GM18951 (cell line): ENCODE measurements at regions not wholly inside any gene's neighbourhood (a gene's known extent, or its start where the extent isn't known, plus 50 kb on each side); places are given as distances from the start of the nearest gene placed in this dataset.

Experiments used
- POLR2A ChIP-seq: IDR thresholded peaks from 4 replicates; pipeline ENCODE4 v1.6.1; 2011; ENCODE audit warnings: mild to moderate bottlenecking; ENCODE audit not compliant: insufficient read length, insufficient read depth; ENCODE audit errors: extremely low read depth
- in situ Hi-C: fragments of 300-500 bp; cut with MboI; formaldehyde crosslinking; loops from one replicate; pipeline ENCODE4 v1.12.0; 2022; ENCODE audit warnings: low sequenced_read_pairs, mixed read lengths, inconsistent platforms; ENCODE audit not compliant: unreplicated experiment

DNA sequence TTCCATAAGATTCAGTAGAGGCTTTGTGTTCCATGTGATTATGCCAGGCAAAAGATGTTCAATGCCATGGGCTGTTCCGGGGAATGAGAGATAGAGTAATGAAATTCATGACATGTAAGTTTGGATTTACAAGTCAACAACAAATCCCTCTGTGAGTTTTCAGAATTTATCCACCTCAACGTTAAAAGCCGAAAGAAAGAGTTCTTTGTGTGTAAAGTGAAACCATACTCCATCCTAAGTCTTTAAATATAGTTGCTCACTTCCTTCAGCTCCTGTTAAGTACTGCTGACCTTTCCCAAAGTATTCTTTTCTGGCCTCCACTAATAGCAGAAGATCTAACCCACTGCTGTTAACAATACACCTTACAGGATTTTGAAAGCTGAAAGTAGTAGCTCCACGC, 190.0 kb downstream of the TMX1 start:
- no peak for TF ChIP-seq POLR2A
- in situ Hi-C loops: no loop called here

DNA sequence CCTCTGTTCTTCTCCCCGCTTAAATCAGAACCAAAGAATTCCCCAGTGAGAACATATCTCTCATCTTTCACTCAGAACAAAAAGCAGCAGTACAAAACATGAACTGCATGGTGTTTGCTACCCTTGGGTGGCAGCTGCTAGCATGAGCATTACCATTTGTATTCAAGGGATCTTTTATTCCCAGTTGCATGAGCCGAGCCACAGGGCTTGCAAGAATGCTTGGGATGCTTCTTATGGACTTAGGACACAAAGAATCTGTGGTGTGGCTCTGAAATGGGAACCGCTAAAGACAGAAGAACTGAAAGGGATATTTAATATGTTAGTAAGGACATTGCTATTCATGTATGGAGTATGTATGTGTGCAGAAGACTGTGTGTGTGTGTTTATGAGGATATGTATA, 190.6 kb downstream of the TMX1 start:
- in situ Hi-C loops: no loop called here

DNA sequence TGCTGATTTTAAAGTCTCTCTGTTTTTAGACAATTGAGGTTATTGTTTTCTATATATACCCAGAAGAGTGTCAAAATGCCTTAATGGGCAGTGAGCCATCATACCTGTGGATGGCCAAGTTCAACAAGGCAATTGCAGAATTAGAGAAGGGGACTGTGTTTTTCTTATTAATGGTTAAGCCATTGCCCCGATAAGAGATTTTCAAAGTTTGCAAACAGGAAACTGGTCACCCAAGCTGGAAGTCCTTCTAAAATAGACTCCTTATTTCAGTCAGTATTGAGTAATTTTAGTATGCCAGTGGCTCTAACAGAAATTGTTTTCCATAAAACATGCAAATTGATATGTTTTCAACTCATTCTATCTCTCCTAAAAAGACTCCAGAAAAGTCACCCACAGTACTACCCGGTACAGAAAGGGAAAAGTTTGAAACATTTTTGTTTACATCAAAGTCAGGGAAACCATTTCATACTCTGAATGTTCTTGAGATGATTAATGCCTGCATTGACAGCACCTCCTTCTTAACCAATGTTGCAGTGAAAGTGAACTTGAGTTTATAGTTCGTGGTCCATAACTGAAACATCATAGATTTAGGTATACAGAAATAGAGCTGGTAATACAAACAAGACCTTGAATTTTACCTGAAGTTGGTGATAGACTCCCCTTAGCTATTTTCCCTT, 191.1 kb downstream of the TMX1 start:
- in situ Hi-C loops: no loop called here
- TF ChIP-seq POLR2A: no peak

More for the DNA sequence above, 190.6 kb downstream of the TMX1 start:
- no peak for TF ChIP-seq POLR2A

DNA sequence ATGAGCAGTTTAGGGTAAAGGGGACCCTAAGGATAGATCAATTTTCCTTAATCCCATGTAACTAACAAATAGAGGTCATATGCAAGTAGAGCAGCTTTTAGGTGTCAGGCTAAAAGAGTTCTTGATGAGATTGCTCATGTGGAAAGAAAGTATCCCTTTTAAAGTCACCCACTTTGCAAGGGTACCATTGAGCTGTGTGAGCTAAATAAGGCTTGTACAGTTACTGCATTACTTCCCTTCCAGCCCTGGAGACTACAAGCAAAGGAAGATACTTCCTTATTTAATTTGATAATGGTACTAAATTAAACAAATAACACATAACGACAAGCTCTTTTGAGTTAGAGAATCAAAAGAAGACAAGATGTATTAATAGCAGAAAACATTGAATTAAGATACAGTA, 191.7 kb downstream of the TMX1 start:
- in situ Hi-C loops: no loop called here
- no peak for TF ChIP-seq POLR2A

DNA sequence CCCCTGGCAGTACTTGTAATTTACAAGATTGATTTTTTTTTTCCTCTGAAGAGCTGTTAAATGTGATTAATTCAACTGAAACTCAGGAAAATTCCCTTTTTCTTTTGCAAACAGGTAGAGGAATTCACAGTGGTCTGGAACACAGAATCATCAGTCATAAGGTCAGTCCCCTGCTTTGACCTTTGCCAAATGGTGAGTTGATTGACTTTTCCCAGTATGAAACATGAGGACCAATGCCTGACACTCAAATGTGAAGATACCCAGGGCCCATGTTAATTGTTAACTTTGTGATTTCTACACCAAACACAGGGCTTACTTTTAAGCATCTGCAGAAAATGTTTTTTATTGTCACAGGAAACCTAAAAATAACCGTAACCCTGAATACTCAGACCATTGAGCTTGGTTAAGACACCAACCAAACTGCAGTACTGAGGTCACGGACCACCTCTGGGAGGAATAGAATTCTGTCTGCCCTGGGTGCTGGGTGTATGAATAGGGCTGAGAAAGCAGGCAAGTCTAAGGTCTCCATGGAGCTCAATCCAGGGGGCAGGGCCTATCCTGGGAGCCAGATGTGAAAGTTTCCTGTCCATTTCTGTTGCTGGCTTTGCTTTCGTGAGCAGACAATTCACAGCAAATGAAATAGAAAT, 192.4 kb downstream of the TMX1 start:
- TF ChIP-seq POLR2A: no peak
- in situ Hi-C loops: no loop called here

DNA sequence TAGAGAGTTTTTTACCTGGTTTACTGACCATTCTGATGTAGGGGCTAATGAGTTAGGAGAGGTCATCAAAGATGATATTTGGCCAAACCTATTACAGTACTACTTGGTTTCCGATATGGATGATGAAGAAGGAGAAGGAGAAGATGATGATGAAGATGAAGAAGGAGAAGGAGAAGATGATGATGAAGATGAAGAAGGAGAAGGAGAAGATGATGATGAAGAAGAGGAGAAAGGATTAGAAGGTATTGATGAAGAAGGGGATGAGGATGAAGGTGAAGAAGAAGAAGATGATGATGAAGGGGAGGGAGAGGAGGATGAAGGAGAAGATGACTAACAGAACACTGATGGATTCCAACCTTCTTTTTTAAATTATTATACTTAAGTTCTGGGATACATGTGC, 196.6 kb downstream of the TMX1 start:
- in situ Hi-C loops: no loop called here
- no peak for TF ChIP-seq POLR2A

DNA sequence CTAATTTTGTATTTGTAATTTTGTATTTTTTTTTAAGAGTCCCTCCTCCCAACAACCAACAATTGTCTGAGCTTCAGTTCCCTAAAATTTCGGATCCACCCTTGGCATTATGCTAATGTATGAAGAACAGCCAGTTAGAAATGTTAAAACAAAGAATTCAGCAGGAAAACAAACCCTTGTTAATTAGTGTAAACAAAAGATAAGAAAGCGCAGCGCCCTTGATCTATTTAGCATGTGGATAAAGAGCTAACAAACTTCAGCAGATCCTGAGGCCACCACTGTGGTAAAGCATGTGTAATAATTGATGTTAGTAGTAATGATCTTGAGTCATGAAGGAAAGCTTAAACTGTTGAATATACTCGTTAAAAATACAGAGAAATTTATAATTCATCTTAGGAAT, 199.8 kb downstream of the TMX1 start:
- in situ Hi-C loops: no loop called here
- TF ChIP-seq POLR2A: no peak

DNA sequence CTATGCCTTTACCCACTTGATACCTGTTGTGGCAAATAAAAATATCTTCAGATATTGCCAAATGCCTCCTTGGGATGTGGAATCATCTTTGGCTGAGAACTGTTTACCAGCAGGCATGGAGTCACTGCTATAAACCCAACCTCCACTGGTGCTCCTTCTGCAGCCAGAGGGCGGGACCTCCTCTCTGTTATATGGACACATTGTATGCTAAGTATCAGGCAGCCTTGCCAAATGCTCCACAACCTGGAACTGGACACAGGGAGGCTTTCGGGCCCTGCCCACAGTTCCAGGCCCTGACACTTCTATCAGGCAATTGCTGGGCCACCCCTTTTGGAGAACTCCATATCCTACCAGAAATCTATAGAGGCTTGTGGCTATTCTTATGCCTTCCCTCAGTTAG, 201.0 kb downstream of the TMX1 start:
- no peak for TF ChIP-seq POLR2A
- in situ Hi-C loops: no loop called here

DNA sequence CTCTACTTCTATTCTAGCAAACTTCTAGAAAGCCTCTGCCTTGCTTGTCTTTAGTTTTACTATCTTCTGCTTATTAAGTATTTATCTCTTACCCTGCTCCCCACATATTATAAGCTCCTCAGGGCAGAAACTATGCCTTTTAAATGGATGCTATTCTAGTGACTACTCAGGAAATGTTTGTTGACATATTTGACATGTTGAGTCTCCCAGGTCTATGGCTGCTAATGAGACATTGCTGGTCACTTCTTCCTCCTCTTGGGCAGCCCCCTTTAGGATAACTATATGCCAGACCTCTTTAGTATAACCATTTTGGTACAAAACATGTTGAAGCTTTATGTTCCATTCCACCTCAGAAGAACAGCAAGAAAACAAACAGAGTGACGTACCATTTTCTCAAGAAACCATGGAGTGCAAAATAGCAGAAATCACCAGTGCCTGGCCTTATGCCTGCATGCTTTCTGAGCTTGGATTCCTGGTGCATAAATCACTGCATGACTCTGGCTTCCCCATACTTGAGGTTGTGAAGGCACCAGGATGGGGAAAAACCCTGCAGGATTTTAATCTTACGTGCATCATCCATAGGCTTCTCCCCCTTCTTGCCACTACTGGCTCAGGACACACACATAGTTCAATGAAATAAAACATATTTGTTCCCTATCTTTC, 202.6 kb downstream of the TMX1 start:
- in situ Hi-C loops: no loop called here

DNA sequence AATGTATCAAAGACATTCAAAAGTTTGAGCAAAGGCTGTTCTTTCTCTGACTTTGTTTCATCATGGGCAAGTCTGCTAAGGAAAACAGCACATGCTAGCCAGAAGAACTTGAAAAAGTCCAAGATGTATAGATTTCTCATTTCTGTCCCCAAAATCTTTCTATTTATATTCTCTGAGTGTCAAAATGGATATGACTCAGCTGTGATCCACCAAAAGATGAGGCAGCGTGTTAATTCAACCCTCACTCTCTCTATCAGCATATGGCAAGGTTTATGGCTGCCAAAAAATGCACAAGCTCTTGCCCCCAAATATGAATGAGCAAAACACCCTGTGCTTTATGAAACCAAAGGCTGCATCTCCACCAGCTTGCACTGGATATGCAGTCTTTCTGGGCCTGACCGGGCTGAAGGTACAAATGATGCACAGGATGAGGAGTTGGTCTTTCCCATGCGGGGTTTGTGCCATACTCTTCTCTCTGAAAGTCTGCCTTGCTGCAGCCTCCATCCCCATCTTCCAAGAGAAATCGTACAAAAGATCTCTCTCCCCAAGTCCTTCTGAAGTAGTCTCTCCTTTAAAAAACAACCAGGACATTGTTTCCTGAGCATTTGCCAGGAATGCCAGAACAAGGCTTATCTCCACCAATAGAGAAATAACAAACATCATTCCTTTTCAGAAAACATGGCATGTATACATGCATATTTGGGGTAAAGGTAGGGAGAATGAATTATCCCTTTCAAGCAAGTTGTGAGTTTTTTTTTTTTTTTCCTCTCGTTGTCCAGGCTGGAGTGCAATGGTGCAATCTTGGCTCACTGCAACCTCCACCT, 203.4 kb downstream of the TMX1 start:
- in situ Hi-C loops: no loop called here
- no peak for TF ChIP-seq POLR2A

More for the DNA sequence above, 202.6 kb downstream of the TMX1 start:
- TF ChIP-seq POLR2A: no peak

DNA sequence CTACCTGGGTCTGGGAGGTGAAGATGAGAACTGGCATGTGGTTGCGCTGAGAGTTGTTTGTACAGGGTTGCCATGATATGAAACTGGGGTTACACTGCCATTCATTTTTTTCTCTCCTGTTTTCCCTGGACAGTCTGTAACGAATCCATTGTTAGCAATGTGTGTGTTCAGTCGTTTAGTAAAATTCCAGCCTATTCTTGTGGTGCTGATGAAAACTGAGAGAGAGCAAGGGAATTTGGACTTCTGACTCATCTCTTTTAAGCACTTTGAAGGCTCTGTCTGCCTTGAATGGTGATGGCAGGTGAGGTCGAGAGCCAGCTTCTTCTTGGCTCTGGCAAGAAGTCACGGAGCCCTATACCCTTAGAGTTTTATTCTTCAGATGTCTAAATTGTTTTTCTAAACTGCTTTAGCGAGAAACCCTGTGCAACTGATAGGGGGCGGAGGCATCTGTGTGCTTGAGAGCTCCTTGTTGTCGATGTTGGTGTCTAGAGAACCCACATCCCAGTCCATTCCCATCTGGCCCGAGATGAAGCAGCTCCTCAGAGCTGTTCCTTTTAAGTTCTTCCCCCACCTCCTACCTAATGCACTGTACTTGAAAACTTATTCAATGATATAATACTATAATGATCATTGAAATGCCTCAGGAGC, 204.4 kb downstream of the TMX1 start:
- in situ Hi-C loops: no loop called here
- no peak for TF ChIP-seq POLR2A

DNA sequence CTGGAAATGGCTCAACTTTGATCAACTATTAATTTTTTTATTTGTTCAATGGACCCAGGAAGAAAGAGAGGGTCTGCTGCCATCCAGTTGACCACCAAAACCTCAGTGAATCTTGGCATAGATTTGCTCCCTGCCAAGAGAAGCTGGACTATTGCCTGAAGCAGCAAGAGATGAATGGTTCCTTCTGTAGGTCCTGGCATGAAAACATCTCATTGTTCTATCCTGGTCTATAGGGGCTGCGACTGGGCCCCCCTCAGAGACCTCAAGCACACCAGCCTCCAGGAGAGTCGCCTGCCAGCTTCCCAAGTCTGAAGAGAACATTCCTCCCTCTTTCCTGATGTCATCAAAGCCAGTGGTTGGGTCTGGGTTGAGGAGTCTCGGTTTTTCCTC, 204.9 kb downstream of the TMX1 start:
- in situ Hi-C loops: no loop called here
- no peak for TF ChIP-seq POLR2A

DNA sequence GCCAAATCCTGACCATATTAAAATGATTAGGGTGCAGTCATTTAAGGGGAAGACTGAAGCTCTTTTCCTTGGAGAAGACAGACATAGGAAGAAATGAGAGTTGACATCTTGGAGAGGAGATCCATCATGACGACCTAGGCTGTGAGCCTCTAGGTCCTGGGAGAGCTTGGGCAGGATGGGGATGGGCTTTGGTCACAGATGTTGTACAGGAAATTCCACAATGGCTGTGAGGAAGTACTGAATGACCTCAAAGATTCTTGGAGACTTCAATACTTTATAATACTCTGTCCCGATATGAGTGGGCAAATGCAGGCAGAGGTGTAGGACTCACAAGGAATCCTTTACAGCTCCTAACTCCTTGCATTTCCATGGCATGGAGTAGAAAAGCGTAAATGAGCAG, 204.9 kb upstream of the FRMD6 start:
- in situ Hi-C loops: no loop called here
- TF ChIP-seq POLR2A: no peak
